HG02759 (cell line): ENCODE measurements at regions not wholly inside any gene's neighbourhood (a gene's known extent, or its start where the extent isn't known, plus 50 kb on each side); places are given as distances from the start of the nearest gene placed in this dataset.

Source experiments
- ATAC-seq: cut with Tn5 transposase; IDR thresholded peaks from one replicate; pipeline ENCODE4 v1.9.1; 2021; ENCODE audit warnings: mild to moderate bottlenecking, moderate library complexity; ENCODE audit not compliant: unreplicated experiment

- ATAC-seq: no peak
Observed at GRCh38 chr13:33369073-33369472, 83.5 kb upstream of the STARD13 start.

GRCh38 chr13:33372251-33372919, 86.8 kb upstream of the STARD13 start:
- ATAC-seq: no peak

GRCh38 chr13:33373624-33374023, 88.1 kb upstream of the STARD13 start:
- no peak for ATAC-seq

- no peak for ATAC-seq
Observed at GRCh38 chr13:33375421-33375820, 89.9 kb upstream of the STARD13 start.

- ATAC-seq: no peak
Observed at GRCh38 chr13:33376212-33376611, 90.7 kb upstream of the STARD13 start.

GRCh38 chr13:33377411-33377810, 91.9 kb upstream of the STARD13 start:
- ATAC-seq: no peak

- no peak for ATAC-seq
Observed at GRCh38 chr13:33377825-33378224, 92.3 kb upstream of the STARD13 start.

GRCh38 chr13:33379608-33380007, 94.1 kb upstream of the STARD13 start:
- no peak for ATAC-seq

GRCh38 chr13:33380487-33381079, 95.0 kb upstream of the STARD13 start:
- no peak for ATAC-seq

- no peak for ATAC-seq
Observed at GRCh38 chr13:33381180-33381579, 95.6 kb upstream of the STARD13 start.

GRCh38 chr13:33381906-33382305, 96.4 kb upstream of the STARD13 start:
- no peak for ATAC-seq

- no peak for ATAC-seq
Observed at GRCh38 chr13:33383724-33384577, 98.4 kb upstream of the STARD13 start.

GRCh38 chr13:33388286-33388998, 102.9 kb upstream of the STARD13 start:
- no peak for ATAC-seq

- no peak for ATAC-seq
Observed at GRCh38 chr13:33392794-33393405, 107.3 kb upstream of the STARD13 start.

GRCh38 chr13:33394294-33394932, 108.9 kb upstream of the STARD13 start:
- ATAC-seq: no peak

GRCh38 chr13:33401238-33401637, 115.7 kb upstream of the STARD13 start:
- ATAC-seq: no peak

GRCh38 chr13:33402975-33403374, 117.4 kb upstream of the STARD13 start:
- ATAC-seq: no peak

GRCh38 chr13:33403807-33404362, 118.3 kb upstream of the STARD13 start:
- ATAC-seq: no peak

- ATAC-seq: no peak
Observed at GRCh38 chr13:33405371-33405770, 119.8 kb upstream of the STARD13 start.
